Raji (cell line): ENCODE measurements at regions not wholly inside any gene's neighbourhood (a gene's known extent, or its start where the extent isn't known, plus 50 kb on each side); places are given as distances from the start of the nearest gene placed in this dataset.

Experiments used
- POLR2A ChIP-seq: IDR thresholded peaks from 2 replicates; pipeline ENCODE4 v1.6.1; 2011; ENCODE audit warnings: low read depth, low read length, control low read depth; ENCODE audit not compliant: insufficient read depth

DNA sequence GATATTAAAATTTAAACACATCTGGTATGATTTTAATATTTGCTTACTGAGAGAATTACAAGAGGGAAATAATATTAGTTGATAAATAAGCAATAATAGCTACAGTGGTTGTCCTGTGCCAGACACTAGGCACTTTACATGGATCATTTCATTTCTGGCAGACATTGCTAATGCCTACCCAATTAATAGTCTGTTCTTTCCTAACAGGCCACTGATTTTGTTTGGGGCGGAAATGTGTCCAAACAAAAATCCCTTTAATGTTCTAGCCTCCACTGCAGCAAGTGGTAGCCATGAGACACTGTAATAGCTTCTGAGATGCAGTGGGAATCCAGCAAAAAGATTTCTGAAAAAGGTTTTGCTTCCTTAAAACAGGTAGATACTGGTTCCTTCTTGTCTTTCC, 527.4 kb downstream of the CSNK1G3 start:
- TF ChIP-seq POLR2A = no peak

- no peak for TF ChIP-seq POLR2A
Measured at GRCh38 chr5:124036786-124037185, 524.8 kb downstream of the CSNK1G3 start.

GRCh38 chr5:124034963-124035362, 523.0 kb downstream of the CSNK1G3 start:
- TF ChIP-seq POLR2A = no peak

DNA sequence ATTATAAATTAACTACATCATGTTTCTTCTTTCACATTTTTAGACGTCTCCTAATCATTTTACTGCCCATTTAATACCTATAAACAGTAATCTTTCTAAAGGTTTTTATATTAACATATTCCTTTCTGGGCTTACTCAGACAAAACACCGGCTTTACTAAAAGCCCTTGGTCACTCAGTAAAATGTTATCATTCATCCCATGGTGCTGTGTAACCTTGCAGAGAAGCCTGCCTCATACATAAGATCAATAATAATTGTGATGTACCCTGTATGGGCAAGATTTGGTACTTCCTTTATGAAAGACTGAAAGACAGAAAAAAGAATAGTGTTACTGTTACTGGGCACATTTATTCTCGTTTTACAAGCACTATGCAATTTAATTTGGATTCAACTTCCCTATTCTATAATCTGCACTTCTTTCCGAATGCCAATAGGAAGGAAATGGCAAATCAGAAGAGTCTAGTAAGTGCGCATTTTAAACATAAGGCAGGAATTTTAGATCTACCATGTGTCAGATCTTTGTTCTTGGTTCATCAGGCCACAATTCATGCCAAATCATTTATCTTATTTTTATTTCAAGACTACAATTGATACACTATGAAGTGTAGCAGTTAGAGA, 522.2 kb downstream of the CSNK1G3 start:
- no peak for TF ChIP-seq POLR2A

GRCh38 chr5:124030043-124030491, 518.1 kb downstream of the CSNK1G3 start:
- TF ChIP-seq POLR2A = no peak

- TF ChIP-seq POLR2A = no peak
Measured at GRCh38 chr5:124027441-124027840, 515.5 kb downstream of the CSNK1G3 start.

- no peak for TF ChIP-seq POLR2A
Measured at GRCh38 chr5:124025306-124025845, 513.4 kb downstream of the CSNK1G3 start.

GRCh38 chr5:124022966-124023365, 511.0 kb downstream of the CSNK1G3 start:
- TF ChIP-seq POLR2A = no peak

GRCh38 chr5:124021776-124022175, 509.8 kb downstream of the CSNK1G3 start:
- TF ChIP-seq POLR2A = no peak

GRCh38 chr5:124021066-124021641, 509.2 kb downstream of the CSNK1G3 start:
- TF ChIP-seq POLR2A = no peak

GRCh38 chr5:124007675-124008398, 495.9 kb downstream of the CSNK1G3 start:
- no peak for TF ChIP-seq POLR2A

DNA sequence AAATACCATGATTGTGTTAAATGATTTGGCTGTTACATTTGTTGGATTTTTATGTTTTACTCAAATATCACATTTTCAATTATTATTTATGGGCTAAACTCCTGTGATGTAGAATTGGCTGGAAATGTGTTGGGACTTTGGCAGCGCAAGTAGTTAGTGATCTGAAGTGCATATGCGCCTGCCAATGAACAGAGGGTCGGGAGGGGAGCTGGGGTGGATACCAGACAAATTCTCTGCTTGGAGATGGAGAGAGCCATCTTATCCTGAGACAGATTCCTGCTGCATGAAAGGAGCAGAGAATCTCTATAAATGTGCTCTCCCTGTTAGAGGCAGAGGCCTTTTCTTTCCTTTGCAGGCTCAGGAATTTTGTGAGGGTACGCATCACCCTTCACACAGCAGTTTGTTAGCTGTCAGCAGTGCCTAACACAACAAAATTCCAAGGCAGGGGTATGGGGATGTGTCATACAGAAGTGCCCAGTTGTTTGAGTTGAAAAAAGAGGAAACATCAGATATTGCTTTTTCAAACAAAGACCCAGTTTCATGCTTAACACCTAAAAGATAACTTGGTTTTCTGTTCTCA, 489.1 kb downstream of the CSNK1G3 start:
- TF ChIP-seq POLR2A = no peak

GRCh38 chr5:124000538-124000937, 488.6 kb downstream of the CSNK1G3 start:
- TF ChIP-seq POLR2A = no peak

DNA sequence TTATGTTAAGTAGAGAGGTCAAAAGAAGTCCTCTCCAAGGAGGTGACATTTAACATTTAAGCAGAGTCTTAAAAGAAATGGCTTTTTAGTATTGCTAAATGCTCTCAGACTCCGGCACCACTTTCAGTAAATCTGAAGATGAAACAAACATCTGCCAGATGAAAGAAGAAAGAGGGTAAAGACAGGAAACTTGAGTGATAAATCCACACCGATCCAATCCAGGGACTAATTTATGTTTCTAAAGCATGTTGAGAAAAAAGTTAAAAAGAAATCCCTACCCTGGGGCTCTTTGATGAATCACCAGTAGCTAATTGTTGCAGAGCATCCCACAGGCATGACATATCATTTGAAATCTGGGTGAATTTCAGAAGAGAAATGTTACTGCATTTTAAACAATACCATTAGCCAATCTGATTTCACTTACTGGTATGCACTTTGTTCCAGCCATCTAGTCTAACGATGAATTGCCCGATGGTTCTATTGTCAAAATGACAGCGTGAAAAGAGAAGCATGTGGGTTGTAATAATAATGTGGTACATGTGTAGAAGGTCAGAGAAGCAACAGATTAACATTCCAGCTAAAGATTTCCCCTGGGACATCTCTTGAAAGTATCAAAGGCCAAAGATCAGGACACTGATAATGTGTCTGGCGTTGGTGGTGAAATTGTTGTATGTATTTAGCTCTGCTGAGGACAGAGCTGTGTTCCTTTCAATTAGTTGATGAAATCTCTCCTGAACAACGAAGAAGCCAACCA, 485.7 kb downstream of the CSNK1G3 start:
- TF ChIP-seq POLR2A = no peak

GRCh38 chr5:123997064-123997461, 485.1 kb downstream of the CSNK1G3 start:
- no peak for TF ChIP-seq POLR2A
